HG03432 (cell line): ENCODE measurements at regions not wholly inside any gene's neighbourhood (a gene's known extent, or its start where the extent isn't known, plus 50 kb on each side); places are given as distances from the start of the nearest gene placed in this dataset.

Experiments
- ATAC-seq: cut with Tn5 transposase; IDR thresholded peaks from one replicate; pipeline ENCODE4 v1.9.1; 2021; ENCODE audit warnings: mild to moderate bottlenecking, moderate library complexity; ENCODE audit not compliant: unreplicated experiment

DNA sequence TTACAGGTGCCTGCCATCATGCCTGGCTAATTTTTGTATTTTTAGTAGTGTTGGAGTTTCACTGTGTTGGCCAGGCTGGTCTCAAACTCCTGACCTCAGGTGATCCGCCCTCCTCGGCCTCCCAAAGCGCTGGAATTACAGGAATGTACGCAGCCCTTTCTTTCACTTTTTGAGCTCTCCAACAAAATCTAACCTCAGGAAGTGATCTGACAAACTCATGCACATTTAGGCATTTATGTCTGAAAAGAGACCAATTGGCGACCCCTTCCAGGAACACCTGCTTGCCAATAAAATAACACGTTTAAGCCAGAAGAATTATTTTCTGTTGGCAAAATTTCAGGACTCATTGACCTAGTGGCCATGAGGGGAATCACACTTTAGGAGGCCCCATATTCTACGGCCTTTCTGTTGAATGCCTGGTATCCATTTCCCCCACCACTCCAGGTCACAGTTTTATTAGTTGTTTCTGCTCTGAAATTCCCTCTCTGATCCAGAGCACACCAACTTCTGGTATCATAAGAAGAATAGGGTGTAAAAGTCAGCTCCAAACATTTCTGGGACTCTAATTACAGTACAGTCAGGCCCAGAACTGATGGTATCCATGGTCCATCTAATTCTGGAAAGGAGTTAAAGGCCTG, 65.8 kb upstream of the FRMD4A start:
- ATAC-seq = no peak

DNA sequence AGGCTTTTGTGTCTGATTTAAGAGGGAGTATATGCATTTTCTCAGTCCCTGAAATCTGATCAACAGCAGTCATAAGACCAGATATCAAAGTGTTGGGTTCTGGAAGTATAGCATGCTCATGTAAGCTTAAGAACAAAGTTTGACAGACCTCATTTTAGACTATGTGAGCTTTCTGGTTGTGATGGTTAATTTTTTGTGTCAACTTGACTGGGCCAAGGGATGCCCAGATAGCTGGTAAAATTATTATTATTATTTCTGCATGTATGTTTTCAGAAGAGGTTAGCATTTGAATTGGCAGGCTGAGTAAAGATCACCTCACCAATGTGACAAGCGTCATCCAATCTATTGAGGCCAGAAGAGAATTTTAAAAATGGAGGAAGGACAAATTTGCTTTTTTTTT, 63.5 kb upstream of the FRMD4A start:
- no peak for ATAC-seq

DNA sequence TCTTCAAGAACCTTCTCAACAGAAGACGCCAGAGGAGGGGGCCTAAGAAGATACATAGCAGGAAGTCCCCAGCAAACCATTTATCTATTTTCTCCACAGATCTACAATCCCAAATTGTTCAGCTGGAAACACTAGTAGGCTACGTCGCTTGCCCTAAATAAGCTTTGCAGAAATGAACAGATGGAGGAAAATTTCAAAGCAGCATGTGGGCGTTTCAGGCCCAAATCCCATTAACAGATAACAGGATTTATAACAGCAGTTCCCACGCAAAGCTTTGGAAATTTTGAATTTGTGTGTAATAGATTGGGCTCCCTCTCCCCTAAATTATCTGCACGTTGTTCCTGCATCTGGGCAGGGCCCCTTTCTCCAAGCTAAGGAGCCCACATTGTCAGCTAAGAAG, 60.6 kb upstream of the FRMD4A start:
- no peak for ATAC-seq

DNA sequence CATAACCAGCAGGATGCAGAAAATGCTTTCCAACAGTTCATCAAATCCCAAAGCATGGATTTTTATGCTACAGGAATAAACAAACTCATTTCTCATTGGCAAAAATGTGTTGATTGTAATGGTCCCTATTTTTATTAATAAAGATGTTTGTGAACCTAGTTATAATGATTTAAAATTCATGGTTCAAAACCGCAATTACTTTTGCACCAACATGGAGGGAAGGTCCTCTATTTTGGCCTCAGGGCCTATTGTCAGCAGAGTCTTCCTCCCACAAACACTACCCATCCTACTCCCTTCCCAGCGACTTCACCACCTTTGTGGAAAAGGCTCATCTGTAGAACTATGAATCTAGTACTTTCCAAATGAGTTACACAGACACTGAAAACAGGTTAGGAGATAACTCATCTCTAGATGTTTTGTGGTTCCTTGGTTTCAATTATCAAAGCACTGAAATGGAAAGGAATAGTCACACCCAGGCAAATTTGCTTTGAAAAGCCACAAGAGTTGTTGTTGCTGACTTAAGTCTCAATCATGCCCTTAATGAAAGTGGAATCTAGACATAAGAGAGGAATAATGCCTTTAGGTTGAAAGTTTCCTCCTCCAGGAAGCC, 59.4 kb upstream of the FRMD4A start:
- peak; percentile 92 for ATAC-seq

DNA sequence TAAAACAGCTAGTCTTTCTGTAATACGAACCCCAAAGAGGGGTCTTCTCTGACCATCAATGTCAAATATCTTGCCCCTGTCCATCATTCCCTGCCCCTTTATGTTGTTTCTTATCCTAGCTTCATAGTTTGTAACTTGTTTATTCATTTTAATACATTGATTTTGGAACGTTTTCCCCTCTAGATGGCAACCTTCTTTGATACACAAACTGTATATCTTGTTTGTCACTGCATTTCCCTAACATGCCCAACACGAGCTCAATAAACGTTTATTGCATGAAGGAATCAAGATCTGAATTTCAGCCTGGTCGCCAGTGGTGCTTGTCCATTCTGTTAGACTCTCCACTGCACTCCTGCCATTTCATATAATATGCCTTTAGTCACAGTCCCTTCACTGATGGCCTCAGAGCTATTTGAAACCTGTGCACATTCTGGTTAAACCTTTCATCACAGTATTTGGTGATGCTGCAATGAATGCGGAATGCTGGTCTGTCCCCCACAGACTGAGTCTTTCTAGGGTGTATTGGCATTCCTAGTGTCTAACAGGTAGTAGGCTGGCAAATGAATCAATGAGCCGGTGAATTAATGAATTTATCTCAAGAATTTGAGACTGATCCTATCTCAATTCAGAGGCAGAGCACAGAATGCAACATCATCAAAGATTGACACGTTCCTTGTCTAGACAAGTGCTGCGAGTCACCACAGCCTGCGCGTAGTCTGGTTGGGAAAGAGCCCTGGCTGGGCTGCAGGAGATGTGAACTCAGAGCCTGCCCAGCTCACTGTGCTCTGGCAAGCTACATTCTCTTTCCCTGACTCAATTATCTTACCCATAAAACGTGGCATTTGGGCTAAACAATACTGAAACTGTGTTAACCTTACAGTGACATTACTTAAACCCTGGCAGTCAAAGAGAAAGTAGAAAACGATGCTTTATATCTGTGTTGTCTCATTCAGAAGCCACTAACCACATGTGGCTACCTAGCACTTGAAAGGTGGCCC, 55.2 kb upstream of the FRMD4A start:
- no peak for ATAC-seq

DNA sequence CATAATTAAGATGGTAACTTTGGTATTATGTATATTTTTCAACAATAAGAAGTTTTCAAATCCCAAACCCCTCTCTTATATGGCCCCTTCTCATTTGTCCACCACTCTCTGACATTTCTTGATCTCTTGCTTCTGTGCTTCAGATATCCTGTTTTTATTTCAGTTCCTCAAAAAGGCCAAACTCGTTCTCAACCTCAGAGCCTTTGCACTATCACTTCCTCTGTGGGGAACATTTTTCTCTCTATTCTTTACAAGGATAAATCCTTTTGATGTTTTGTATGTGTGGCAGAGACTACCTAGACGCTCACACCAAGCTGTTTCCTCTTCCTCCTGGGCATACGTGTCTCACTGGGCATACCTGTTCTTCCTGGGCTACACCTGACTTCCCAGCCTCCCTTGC, 54.2 kb upstream of the FRMD4A start:
- ATAC-seq = no peak

DNA sequence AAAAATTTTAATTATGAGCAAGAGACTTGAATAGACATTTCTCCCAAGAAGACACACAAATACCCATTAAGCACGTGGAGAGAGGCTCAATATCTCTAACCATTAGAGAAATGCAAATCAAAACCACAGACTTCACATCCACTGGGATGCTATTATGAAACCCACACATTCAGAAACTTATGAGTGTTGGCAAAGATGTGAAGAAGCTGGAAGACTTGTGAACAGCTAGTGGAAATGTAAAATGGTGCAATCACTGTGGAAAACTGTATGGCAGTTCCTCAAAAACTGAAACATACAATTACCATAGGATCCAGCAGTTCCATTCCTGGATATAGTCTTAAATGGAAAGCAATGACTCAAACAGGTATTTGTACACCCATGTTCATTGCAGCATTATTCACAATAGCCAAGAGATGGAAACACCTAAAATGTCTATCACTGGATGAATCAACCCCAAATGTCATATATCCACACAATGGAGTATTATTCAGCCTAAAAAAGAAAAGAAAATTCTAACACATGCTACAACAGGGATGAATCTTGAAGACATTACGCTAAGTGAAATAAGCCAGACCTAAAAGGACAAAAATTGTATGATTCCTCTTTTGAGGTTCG, 53.5 kb upstream of the FRMD4A start:
- no peak for ATAC-seq

DNA sequence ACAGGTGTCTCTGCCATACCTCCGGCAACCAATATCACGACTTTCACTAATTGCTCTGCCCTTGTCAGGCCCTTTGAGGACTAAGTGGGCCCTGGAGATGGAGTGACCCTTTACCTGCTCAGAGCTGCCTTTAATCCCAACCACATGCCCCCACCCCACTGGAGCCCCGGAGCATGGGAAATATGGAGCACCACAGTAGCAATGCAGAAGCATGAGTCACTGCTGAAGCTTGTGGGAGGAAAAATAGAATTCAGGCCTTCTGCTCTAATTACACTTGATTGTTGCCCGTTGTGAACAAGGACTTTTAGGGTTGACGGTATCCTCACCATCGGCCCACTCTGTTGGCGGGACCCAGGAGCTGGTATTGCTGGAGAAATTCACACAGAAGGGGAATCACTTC, 52.5 kb upstream of the FRMD4A start:
- no peak for ATAC-seq

DNA sequence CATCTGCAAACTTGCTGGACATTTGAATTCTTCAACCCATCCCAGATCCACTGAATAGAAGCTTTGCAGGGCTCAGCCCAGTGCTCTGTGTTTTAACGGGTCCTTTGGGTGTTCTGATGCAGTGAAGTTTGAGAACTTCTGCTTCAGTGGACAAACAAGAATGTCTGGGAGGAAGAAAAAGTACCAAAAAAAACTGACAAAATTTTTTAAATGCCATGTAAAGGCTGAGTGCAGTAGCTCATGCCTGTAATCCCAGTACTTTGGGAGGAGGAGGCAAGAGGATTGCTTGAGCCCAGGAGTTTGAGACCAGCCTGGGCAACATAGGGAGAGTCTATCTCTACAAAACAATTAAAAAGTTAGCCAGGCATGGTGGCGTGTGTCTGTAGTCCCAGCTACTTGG, 51.8 kb upstream of the FRMD4A start:
- no peak for ATAC-seq

DNA sequence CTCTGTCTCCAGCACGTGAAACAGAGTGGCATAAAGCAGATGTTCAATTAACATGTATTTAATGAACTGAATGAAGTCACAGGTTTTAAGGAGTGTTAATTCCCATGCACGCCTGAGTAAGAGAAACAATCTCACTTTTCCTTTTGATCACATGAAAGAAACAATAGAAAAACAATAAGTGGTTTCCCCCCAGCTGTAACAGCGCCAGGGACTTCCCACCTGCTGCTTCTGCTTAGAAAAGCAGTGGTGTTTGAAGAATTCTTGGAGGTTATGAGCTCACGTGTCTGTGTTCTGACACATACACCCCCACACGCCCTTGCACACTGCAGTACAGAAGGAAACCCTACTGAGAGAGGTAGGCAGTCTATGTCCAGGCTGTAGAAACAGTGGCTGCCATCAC, 51.3 kb upstream of the FRMD4A start:
- peak; percentile 74 for ATAC-seq

DNA sequence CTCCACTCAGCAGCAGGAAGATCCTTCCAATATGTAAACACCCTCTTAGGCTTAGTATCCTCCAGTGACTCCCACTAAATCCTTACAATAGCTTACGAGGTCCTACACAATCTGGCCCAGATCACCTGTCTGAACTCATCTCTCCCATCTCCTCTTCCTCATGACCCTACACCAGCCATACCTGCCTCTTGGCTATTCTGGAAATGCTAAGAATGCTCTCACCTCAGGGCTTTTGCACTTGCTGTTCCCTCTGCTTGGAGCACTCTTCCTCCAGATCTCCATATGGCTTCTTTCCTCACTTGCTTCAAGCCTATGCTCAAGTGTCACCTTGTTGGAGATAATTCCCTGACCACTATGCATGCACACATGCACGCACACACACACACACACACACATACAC, 50.8 kb upstream of the FRMD4A start:
- no peak for ATAC-seq

DNA sequence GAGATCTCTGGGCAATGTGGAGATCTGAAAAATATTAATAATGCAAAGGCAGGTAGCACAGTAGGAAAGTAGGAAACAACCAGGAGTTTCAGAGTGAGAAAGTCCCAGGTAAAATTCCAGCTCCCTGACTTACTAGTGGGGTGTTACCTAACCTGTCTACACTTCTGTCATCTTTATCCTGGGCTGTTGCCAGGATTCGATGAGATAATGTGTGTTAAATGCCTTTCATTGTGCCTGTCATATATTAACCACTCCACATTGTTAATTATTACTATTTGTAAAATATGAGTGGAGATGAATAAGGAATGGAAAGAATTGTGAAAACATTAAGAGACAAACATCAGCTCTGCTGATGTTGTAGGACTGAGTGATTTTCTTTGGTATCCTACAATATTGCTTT, 50.0 kb upstream of the FRMD4A start:
- no peak for ATAC-seq
